Left kidney (tissue), 1 donor: ENCODE measurements at regions not wholly inside any gene's neighbourhood (a gene's known extent, or its start where the extent isn't known, plus 50 kb on each side); places are given as distances from the start of the nearest gene placed in this dataset.
A peak's percentile ranks its signal among the peaks of the same experiment; 100 is the strongest.
"Not testable (repeated sequence)": the region's sequence is repeated elsewhere in the genome, so short reads cannot be mapped to it uniquely, and the experiment has no call there.

Source experiments
- DNase-seq: peaks from one replicate; pipeline ENCODE4 v3.0.0-alpha.2; 2013

GRCh38 chr17:45646288-45646988 is 137.7 kb upstream of the CRHR1 start:
- no peak for DNase-seq

- DNase-seq: no peak
Observed at GRCh38 chr17:45648642-45649041, 135.5 kb upstream of the CRHR1 start.

GRCh38 chr17:45649796-45650195 is 134.3 kb upstream of the CRHR1 start:
- DNase-seq: no peak

- DNase-seq: no peak
Observed at GRCh38 chr17:45650561-45650960, 133.6 kb upstream of the CRHR1 start.

GRCh38 chr17:45651145-45651709 is 132.9 kb upstream of the CRHR1 start:
- DNase-seq: no peak

GRCh38 chr17:45653616-45654015 is 130.5 kb upstream of the CRHR1 start:
- DNase-seq: no peak

GRCh38 chr17:45656527-45657181 is 127.5 kb upstream of the CRHR1 start:
- DNase-seq: no peak

- DNase-seq: peak; percentile 10
Observed at GRCh38 chr17:45660474-45660873, 123.6 kb upstream of the CRHR1 start.

GRCh38 chr17:45662432-45662831 is 121.7 kb upstream of the CRHR1 start:
- no peak for DNase-seq

- no peak for DNase-seq
Observed at GRCh38 chr17:45663772-45664171, 120.3 kb upstream of the CRHR1 start.

- no peak for DNase-seq
Observed at GRCh38 chr17:45664921-45665320, 119.2 kb upstream of the CRHR1 start.

GRCh38 chr17:45666046-45666600 is 118.0 kb upstream of the CRHR1 start:
- DNase-seq: no peak

GRCh38 chr17:45666641-45667040 is 117.5 kb upstream of the CRHR1 start:
- DNase-seq: no peak

- no peak for DNase-seq
Observed at GRCh38 chr17:45667591-45668171, 116.4 kb upstream of the CRHR1 start.

GRCh38 chr17:45668316-45668715 is 115.8 kb upstream of the CRHR1 start:
- DNase-seq: no peak

- DNase-seq: no peak
Observed at GRCh38 chr17:45672301-45672700, 111.8 kb upstream of the CRHR1 start.

- no peak for DNase-seq
Observed at GRCh38 chr17:45672792-45673191, 111.3 kb upstream of the CRHR1 start.

- DNase-seq: not testable (repeated sequence)
Observed at GRCh38 chr17:45673759-45674158, 110.4 kb upstream of the CRHR1 start.

GRCh38 chr17:45675012-45675411 is 109.1 kb upstream of the CRHR1 start:
- DNase-seq: no peak

- no peak for DNase-seq
Observed at GRCh38 chr17:45675892-45676291, 108.2 kb upstream of the CRHR1 start.

- no peak for DNase-seq
Observed at GRCh38 chr17:45676695-45677094, 107.4 kb upstream of the CRHR1 start.

GRCh38 chr17:45677770-45678169 is 106.3 kb upstream of the CRHR1 start:
- DNase-seq: no peak

GRCh38 chr17:45679426-45679825 is 104.7 kb upstream of the CRHR1 start:
- DNase-seq: no peak
